Prostate gland (tissue), 2 donors: ENCODE measurements at regions not wholly inside any gene's neighbourhood (a gene's known extent, or its start where the extent isn't known, plus 50 kb on each side); places are given as distances from the start of the nearest gene placed in this dataset.

Experiments
- DNase-seq: peaks from one replicate; pipeline ENCODE4 v3.0.0-alpha.2; 2019; ENCODE audit warnings: low spot score
- H3K27ac ChIP-seq, 2 donors: fragments of 200-600 bp; sonication (generic); 2 replicates each; pipeline ENCODE4 v1.5.1; 2017 to 2019
- H3K27me3 ChIP-seq: fragments of 200-600 bp; sonication (generic); replicated peaks from 2 replicates; pipeline ENCODE4 v1.5.1; 2019; ENCODE audit not compliant: insufficient read depth
- H3K36me3 ChIP-seq, 2 donors: fragments of 200-600 bp; sonication (generic); 1 replicate in 1 of 2; 2 replicates in 1 of 2; pipeline versions ENCODE4 v1.5.1 to v1.8.1; 2017 to 2019
- H3K4me1 ChIP-seq: fragments of 200-600 bp; sonication (generic); replicated peaks from 2 replicates; pipeline ENCODE4 v1.5.1; 2019
- H3K4me3 ChIP-seq, 2 donors: fragments of 200-600 bp; sonication (generic); 2 replicates each; pipeline ENCODE4 v1.5.1; 2017 to 2019
- H3K9me3 ChIP-seq: fragments of 200-600 bp; sonication (generic); 2 replicates; pipeline ENCODE4 v1.5.1; 2017
- POLR2A ChIP-seq: fragments of 450-650 bp; IDR thresholded peaks from one replicate; pipeline ENCODE4 v1.6.1; 2016; ENCODE audit warnings: antibody characterized with exemption, mild to moderate bottlenecking
- POLR2AphosphoS5 ChIP-seq: sonication (generic); formaldehyde crosslinking; IDR thresholded peaks from one replicate; pipeline ENCODE4 v1.6.1; 2017; ENCODE audit warnings: antibody characterized with exemption
- WGBS: methylation state at CpG from one replicate; pipeline ENCODE4 v1.1.5; 2018; 5-methylcytosine and 5-hydroxymethylcytosine counted together
- intact Hi-C: fragments of 100-400 bp; cut with DNase I; formaldehyde crosslinking; loops from one replicate; pipeline ENCODE4 v1.14.2; 2022
- TF ChIP-seq, protein P1 (sequence below), 4 experiments: fragments of 200-600 bp in 2 of 4; fragments of 450-650 bp in 2 of 4; sonication (generic) in 2 of 4; IDR thresholded peaks; 1 replicate in 3 of 4; 2 replicates in 1 of 4; pipeline ENCODE4 v1.5.1; 2016 to 2019; ENCODE audit warnings: antibody characterized with exemption in 4 of 4, mild to moderate bottlenecking in 2 of 4, moderate library complexity in 2 of 4

DNA sequence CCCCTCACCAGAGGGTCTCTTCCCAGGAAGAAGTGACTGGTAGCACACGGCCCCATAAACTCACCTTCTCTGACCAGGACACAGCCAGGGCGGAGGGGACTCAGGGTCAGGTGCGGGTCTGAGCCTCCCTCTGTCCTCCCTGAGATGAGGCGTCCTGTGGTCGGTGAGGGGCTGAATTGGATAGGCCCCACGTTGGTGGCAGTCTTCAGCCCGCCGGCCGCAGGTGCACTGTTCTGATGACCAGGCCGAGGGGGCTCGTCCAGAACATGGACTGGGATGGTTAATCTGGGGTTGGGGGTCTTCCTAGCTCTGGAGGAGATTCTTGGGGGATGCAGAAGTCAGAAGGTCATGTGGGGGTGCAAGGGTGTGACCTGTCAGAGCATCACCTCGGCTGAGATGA lies 102.2 kb upstream of the PPP1R26 start:
- H3K4me1 ChIP-seq: no peaks in the 10 kb centered on the region
- H3K36me3 ChIP-seq: no peaks in the 10 kb centered on the region
- H3K27ac ChIP-seq: no peak overlapping the region
- TF ChIP-seq POLR2A: no peak
- TF ChIP-seq, protein P1, sequence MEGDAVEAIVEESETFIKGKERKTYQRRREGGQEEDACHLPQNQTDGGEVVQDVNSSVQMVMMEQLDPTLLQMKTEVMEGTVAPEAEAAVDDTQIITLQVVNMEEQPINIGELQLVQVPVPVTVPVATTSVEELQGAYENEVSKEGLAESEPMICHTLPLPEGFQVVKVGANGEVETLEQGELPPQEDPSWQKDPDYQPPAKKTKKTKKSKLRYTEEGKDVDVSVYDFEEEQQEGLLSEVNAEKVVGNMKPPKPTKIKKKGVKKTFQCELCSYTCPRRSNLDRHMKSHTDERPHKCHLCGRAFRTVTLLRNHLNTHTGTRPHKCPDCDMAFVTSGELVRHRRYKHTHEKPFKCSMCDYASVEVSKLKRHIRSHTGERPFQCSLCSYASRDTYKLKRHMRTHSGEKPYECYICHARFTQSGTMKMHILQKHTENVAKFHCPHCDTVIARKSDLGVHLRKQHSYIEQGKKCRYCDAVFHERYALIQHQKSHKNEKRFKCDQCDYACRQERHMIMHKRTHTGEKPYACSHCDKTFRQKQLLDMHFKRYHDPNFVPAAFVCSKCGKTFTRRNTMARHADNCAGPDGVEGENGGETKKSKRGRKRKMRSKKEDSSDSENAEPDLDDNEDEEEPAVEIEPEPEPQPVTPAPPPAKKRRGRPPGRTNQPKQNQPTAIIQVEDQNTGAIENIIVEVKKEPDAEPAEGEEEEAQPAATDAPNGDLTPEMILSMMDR (IDR thresholded peaks at IDR 0.05): no peak
- no peak for TF ChIP-seq POLR2AphosphoS5
- 92% methylated on average over 12 of the region's 12 CpGs for WGBS
- H3K4me3 ChIP-seq: no peak overlapping the region
- H3K27me3 ChIP-seq: peaks cover 5% of the 10 kb centered on the region
- intact Hi-C loops: no loop called here
- no peak for DNase-seq
- no peaks in the 10 kb centered on the region for H3K9me3 ChIP-seq

DNA sequence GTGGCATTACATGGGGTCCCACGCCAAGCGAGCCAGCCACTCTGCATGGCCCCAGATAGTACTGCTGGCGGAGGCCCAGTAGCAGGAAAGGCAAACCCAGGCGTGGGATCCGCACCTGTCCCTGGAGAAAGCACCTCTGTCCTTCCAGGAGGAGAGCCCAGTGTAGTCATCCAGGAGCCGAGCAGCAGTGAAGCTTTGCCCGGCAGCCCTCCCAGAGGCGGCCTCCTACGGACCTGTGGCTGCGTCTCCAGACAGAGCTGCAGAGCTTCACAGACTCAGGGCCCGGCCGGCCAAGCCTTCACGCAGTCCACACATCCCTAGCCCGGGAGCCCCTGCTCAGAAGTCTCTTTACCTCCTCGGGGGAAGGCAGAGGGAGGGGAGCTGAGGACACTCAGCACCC lies 100.8 kb upstream of the PPP1R26 start:
- DNase-seq: no peak
- no peaks in the 10 kb centered on the region for H3K4me1 ChIP-seq
- H3K36me3 ChIP-seq: no peaks in the 10 kb centered on the region
- no peak overlapping the region for H3K4me3 ChIP-seq
- TF ChIP-seq POLR2A (no peak), POLR2AphosphoS5 (no peak)
- TF ChIP-seq, protein P1 (IDR thresholded peaks at IDR 0.05): no peak
- peaks cover 3% of the 10 kb centered on the region for H3K27me3 ChIP-seq
- WGBS: 87% methylated on average over 15 of the region's 15 CpGs
- no peak overlapping the region for H3K27ac ChIP-seq
- H3K9me3 ChIP-seq: no peaks in the 10 kb centered on the region
- intact Hi-C loops: no loop called here

DNA sequence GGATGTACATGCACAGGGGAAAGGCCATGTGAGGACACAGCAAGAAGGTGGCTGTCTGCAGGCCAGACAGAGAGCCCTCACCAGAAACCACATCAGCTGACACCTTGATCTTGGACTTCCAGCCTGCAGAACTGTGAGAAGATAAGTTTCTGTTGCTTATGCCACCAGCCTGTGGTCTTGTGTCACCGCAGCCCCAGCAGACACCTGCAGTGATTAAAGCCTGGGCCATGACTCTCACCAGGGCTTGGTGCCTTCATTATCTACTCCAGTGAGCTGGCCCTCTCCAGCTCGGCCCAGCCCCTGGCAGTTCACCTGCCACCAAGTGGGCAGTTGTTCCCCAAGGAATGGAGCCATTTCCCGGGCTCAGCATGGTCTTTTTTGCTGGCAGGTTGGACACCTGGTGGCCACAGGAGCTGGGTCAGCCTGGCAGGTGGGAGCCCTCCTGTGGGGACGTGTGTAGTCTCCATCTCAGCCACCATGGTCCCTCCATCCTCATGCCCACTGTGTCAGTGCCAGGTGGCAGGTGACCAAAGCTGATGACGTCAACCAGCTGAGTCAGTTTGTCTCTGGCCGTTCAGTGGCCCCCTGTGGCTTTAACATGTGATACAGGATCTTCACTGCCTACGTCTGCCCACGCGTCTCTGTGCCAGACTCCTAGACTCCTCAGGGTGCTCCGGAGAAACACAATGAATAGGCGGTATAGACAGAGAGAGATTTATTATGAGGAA lies 99.9 kb upstream of the PPP1R26 start:
- TF ChIP-seq POLR2A (no peak), POLR2AphosphoS5 (no peak)
- TF ChIP-seq, protein P1 (IDR thresholded peaks at IDR 0.05): no peak
- Histone ChIP-seq H3K4me1 (no peaks in the 10 kb centered on the region), H3K27me3 (peaks cover 3% of the 10 kb centered on the region), H3K9me3 (no peaks in the 10 kb centered on the region), H3K27ac (no peak overlapping the region), H3K36me3 (no peaks in the 10 kb centered on the region), H3K4me3 (no peak overlapping the region)
- WGBS: 81% methylated on average over 11 of the region's 11 CpGs
- DNase-seq: no peak
- intact Hi-C loops: no loop called here

DNA sequence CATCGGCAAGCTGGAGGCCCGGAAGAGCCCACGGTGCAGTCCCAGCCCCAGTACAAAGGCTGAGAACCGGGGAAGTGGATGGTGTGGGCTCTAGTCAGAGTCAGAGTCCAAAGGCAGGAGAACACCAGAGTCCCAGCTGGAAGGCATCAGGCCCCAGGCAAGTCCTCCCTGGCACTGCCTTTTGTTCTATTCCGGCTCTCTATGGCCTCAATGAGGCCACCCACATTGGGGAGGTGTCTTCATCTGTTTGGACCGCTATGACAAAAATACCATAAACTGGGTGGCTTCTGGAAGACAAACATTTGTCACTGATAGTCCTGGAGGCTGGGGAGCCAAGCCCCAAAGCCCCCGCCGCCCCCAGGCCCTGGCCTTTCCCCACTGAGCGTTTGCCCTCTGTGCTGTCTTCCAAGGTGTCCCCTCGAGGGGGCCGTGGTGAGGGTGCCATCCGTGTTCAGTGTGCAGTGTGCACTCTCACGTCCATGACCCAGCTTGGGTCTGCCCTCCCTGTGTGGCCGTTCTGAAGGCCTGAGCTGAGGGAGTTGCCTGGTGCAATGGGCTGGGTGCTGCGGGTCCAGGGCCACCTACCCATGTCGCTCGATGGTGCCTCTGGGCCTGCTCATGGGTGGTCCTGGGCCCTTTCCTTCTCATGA lies 99.1 kb upstream of the PPP1R26 start:
- TF ChIP-seq POLR2A (no peak), POLR2AphosphoS5 (no peak)
- TF ChIP-seq, protein P1 (IDR thresholded peaks at IDR 0.05): no peak
- Histone ChIP-seq H3K9me3 (no peaks in the 10 kb centered on the region), H3K4me1 (no peaks in the 10 kb centered on the region), H3K36me3 (no peaks in the 10 kb centered on the region), H3K27ac (no peak overlapping the region), H3K27me3 (peaks cover 3% of the 10 kb centered on the region), H3K4me3 (no peak overlapping the region)
- intact Hi-C loops: no loop called here
- 89% methylated on average over 16 of the region's 17 CpGs for WGBS
- no peak for DNase-seq
